ENCODE measurements at regions not wholly inside any gene's neighbourhood (a gene's known extent, or its start where the extent isn't known, plus 50 kb on each side); places are given as distances from the start of the nearest gene placed in this dataset.

DNA sequence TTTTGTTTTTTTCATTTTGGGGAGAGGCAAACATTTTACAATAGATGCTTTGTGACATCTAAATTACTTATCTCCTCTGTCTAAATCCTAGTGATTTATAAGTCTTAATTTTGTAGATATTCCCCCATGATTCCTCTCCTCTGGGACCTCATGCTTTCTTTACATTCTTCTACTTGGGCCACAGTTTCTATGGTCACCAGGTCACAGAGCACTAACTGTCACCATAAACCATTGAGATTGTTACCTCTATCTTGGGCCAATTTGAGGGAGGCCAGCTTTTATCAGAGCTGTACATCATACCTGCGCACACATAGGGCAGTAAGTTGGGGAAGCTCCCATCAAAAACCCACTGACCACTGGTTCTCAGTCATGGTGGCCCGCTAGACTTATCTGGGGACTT is 582.1 kb upstream of the SALL1 start (continued):
- no peak for TF ChIP-seq POLR2AphosphoS5 (IDR thresholded peaks at IDR 0.05; ENCODE audit: low read depth, low read length)

DNA sequence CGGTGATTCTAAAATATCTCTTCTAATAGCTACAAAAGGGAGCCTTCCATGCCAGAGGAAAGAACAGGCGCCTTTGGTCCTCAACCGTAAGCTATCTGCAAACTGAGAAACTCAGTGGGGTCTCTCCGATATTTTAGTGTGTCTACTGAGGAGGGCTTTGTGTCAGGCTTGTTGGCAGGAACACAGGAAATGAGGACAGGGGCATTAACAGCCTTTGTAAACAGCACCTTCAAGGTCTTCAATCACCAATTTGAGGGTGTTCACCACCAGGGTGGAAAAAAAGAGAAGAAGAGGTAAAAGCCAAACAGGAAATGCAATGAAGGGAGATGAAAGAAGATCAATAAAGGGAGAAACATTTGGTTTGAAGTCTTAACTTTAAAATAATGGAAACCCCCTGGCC is 580.1 kb upstream of the SALL1 start:
- Histone ChIP-seq H3K9ac (ENCODE audit: insufficient read depth, low read depth, low read length) (no peak overlapping the region), H4K20me1 (ENCODE audit: insufficient read depth, low read length) (no peaks in the 10 kb centered on the region), H2AFZ (ENCODE audit: low read length) (no peak overlapping the region), H3K27ac (ENCODE audit: extremely low read length, insufficient read depth, low read length) (no peak overlapping the region), H3K4me1 (ENCODE audit: insufficient read depth, low read length) (no peaks in the 10 kb centered on the region), H3K36me3 (replicated peaks in 1 of 2; ENCODE audit: control insufficient read depth in 1 of 2, insufficient read depth in 2 of 2, low read length in 2 of 2) (no peaks in the 10 kb centered on the region), H3K4me2 (ENCODE audit: low read depth, low read length) (no peak overlapping the region), H3K9me3 (ENCODE audit: low read length) (no peaks in the 10 kb centered on the region), H3K79me2 (ENCODE audit: insufficient read depth, low read length) (no peaks in the 10 kb centered on the region), H3K4me3 (replicated peaks in 1 of 3; ENCODE audit: insufficient read depth in 1 of 3, low read depth in 2 of 3, low read length in 3 of 3) (no peak overlapping the region), H3K27me3 (ENCODE audit: control insufficient read depth in 1 of 2, insufficient read depth in 2 of 2, low read length in 2 of 2) (0 out of 5 replicates have a peak, but pooled peaks cover 0 to 3% of the 10 kb centered on the region in 2 experiments)
- in situ Hi-C loops (cut with HindIII; ENCODE audit: extremely low pct_ligation_motif_present, low pct_unique_long_range_greater_than_20kb): no loop called here
- POLR2A ChIA-PET: no interaction called here
- intact Hi-C loops (cut with micrococcal nuclease; ENCODE audit: unreplicated experiment): no loop called here
- TF ChIP-seq ZBTB1 (CRISPR knock-in tag; IDR thresholded peaks at IDR 0.05; ENCODE audit: borderline replicate concordance): no peak
- TF ChIP-seq RFX5 (IDR thresholded peaks at IDR 0.05; ENCODE audit: low read depth, low read length): no peak
- no peak for TF ChIP-seq ZC3H13 (CRISPR knock-in tag; IDR thresholded peaks at IDR 0.05)
- TF ChIP-seq RBM39 (IDR thresholded peaks at IDR 0.05; ENCODE audit: low read depth, low read length, poor library complexity, severe bottlenecking): no peak
- TF ChIP-seq ZZZ3 (CRISPR knock-in tag; IDR thresholded peaks at IDR 0.05; ENCODE audit: borderline replicate concordance): no peak
- TF ChIP-seq SALL1 (CRISPR knock-in tag; IDR thresholded peaks at IDR 0.05): no peak
- TF ChIP-seq ZNF761 (CRISPR knock-in tag; conservative IDR thresholded peaks at IDR 0.05): no peak
- no peak for TF ChIP-seq ELF3 (CRISPR knock-in tag; IDR thresholded peaks at IDR 0.05)
- no peak for TF ChIP-seq ZNF431 (CRISPR knock-in tag; IDR thresholded peaks at IDR 0.05; ENCODE audit: borderline replicate concordance, low read depth)
- TF ChIP-seq NR1H2 (CRISPR knock-in tag; IDR thresholded peaks at IDR 0.05; ENCODE audit: borderline replicate concordance, low read depth): no peak
- no peak for TF ChIP-seq ARNT2 (CRISPR knock-in tag; IDR thresholded peaks at IDR 0.05; ENCODE audit: low read depth)
- TF ChIP-seq ZNF839 (CRISPR knock-in tag; IDR thresholded peaks at IDR 0.05; ENCODE audit: borderline replicate concordance): no peak
- no peak for TF ChIP-seq ZMYM3 (CRISPR knock-in tag; IDR thresholded peaks at IDR 0.05)
- TF ChIP-seq CAMTA2 (CRISPR knock-in tag; IDR thresholded peaks at IDR 0.05; ENCODE audit: borderline replicate concordance): no peak
- TF ChIP-seq MZF1 (CRISPR knock-in tag; IDR thresholded peaks at IDR 0.05; ENCODE audit: borderline replicate concordance): no peak
- TF ChIP-seq, protein P1, sequence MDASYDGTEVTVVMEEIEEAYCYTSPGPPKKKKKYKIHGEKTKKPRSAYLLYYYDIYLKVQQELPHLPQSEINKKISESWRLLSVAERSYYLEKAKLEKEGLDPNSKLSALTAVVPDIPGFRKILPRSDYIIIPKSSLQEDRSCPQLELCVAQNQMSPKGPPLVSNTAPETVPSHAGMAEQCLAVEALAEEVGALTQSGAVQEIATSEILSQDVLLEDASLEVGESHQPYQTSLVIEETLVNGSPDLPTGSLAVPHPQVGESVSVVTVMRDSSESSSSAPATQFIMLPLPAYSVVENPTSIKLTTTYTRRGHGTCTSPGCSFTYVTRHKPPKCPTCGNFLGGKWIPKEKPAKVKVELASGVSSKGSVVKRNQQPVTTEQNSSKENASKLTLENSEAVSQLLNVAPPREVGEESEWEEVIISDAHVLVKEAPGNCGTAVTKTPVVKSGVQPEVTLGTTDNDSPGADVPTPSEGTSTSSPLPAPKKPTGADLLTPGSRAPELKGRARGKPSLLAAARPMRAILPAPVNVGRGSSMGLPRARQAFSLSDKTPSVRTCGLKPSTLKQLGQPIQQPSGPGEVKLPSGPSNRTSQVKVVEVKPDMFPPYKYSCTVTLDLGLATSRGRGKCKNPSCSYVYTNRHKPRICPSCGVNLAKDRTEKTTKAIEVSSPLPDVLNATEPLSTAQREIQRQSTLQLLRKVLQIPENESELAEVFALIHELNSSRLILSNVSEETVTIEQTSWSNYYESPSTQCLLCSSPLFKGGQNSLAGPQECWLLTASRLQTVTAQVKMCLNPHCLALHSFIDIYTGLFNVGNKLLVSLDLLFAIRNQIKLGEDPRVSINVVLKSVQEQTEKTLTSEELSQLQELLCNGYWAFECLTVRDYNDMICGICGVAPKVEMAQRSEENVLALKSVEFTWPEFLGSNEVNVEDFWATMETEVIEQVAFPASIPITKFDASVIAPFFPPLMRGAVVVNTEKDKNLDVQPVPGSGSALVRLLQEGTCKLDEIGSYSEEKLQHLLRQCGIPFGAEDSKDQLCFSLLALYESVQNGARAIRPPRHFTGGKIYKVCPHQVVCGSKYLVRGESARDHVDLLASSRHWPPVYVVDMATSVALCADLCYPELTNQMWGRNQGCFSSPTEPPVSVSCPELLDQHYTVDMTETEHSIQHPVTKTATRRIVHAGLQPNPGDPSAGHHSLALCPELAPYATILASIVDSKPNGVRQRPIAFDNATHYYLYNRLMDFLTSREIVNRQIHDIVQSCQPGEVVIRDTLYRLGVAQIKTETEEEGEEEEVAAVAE (CRISPR knock-in tag; IDR thresholded peaks at IDR 0.05; ENCODE audit: borderline replicate concordance): no peak
- no peak for FAIRE-seq
- no peak for ATAC-seq
- CTCF ChIA-PET (ENCODE audit: low intra/inter-chr PET ratio, low total read pairs): no interaction called here
- BruUV-seq (replicated peaks): no TSS peak
- WGBS (ENCODE audit: low lambda C conversion rate): 32% methylated on average over 4 of the region's 4 CpGs
- no peak for DNase-seq (ENCODE audit: low spot score)
